ENCODE measurements at regions not wholly inside any gene's neighbourhood (a gene's known extent, or its start where the extent isn't known, plus 50 kb on each side); places are given as distances from the start of the nearest gene placed in this dataset.

- no peak for DNase-seq (ENCODE audit: low read depth in 2 of 2)
Measured at GRCh38 chr22:47750086-47750485, 987.6 kb downstream of the TBC1D22A start.

GRCh38 chr22:47748957-47749356 is 986.5 kb downstream of the TBC1D22A start:
- DNase-seq (ENCODE audit: low read depth in 2 of 2) = no peak

GRCh38 chr22:47748271-47748670 is 985.8 kb downstream of the TBC1D22A start:
- no peak for DNase-seq (ENCODE audit: low read depth in 2 of 2)

- no peak for DNase-seq (ENCODE audit: low read depth in 2 of 2)
Measured at GRCh38 chr22:47740109-47740805, 977.8 kb downstream of the TBC1D22A start.

GRCh38 chr22:47739291-47740015 is 977.0 kb downstream of the TBC1D22A start:
- DNase-seq (ENCODE audit: low read depth in 2 of 2) = no peak

- no peak for DNase-seq (ENCODE audit: low read depth in 2 of 2)
Measured at GRCh38 chr22:47738472-47739013, 976.1 kb downstream of the TBC1D22A start.

- no peak for DNase-seq (ENCODE audit: low read depth in 2 of 2)
Measured at GRCh38 chr22:47736186-47737034, 974.0 kb downstream of the TBC1D22A start.

GRCh38 chr22:47734511-47734910 is 972.1 kb downstream of the TBC1D22A start:
- no peak for DNase-seq (ENCODE audit: low read depth in 2 of 2)

GRCh38 chr22:47727641-47728040 is 965.2 kb downstream of the TBC1D22A start:
- DNase-seq (ENCODE audit: low read depth in 2 of 2) = no peak

- DNase-seq (ENCODE audit: low read depth in 2 of 2) = no peak
Measured at GRCh38 chr22:47724751-47725150, 962.3 kb downstream of the TBC1D22A start.

- DNase-seq (ENCODE audit: low read depth in 2 of 2) = no peak
Measured at GRCh38 chr22:47724030-47724429, 961.6 kb downstream of the TBC1D22A start.

- no peak for DNase-seq (ENCODE audit: low read depth in 2 of 2)
Measured at GRCh38 chr22:47718337-47718736, 955.9 kb downstream of the TBC1D22A start.

- DNase-seq (ENCODE audit: low read depth in 2 of 2) = no peak
Measured at GRCh38 chr22:47716890-47717615, 954.6 kb downstream of the TBC1D22A start.

GRCh38 chr22:47715866-47716578 is 953.6 kb downstream of the TBC1D22A start:
- no peak for DNase-seq (ENCODE audit: low read depth in 2 of 2)

- DNase-seq (ENCODE audit: low read depth in 2 of 2) = no peak
Measured at GRCh38 chr22:47713941-47714340, 951.5 kb downstream of the TBC1D22A start.

- no peak for DNase-seq (ENCODE audit: low read depth in 2 of 2)
Measured at GRCh38 chr22:47710135-47710534, 947.7 kb downstream of the TBC1D22A start.

- no peak for DNase-seq (ENCODE audit: low read depth in 2 of 2)
Measured at GRCh38 chr22:47705350-47705749, 942.9 kb downstream of the TBC1D22A start.

GRCh38 chr22:47698906-47699305 is 936.5 kb downstream of the TBC1D22A start:
- no peak for DNase-seq (ENCODE audit: low read depth in 2 of 2)

GRCh38 chr22:47697861-47698260 is 935.4 kb downstream of the TBC1D22A start:
- DNase-seq (ENCODE audit: low read depth in 2 of 2) = no peak

- no peak for DNase-seq (ENCODE audit: low read depth in 2 of 2)
Measured at GRCh38 chr22:47696776-47697175, 934.3 kb downstream of the TBC1D22A start.

GRCh38 chr22:47695176-47695575 is 932.7 kb downstream of the TBC1D22A start:
- DNase-seq (ENCODE audit: low read depth in 2 of 2) = no peak

Data from dermis microvascular lymphatic vessel endothelial cell (primary cell).